Adipocyte (in vitro differentiated cells): ENCODE measurements at regions not wholly inside any gene's neighbourhood (a gene's known extent, or its start where the extent isn't known, plus 50 kb on each side); places are given as distances from the start of the nearest gene placed in this dataset.
"Not testable (repeated sequence)": the region's sequence is repeated elsewhere in the genome, so short reads cannot be mapped to it uniquely, and the experiment has no call there.

Experiments
- DNase-seq: peaks from one replicate; pipeline ENCODE4 v3.0.0-alpha.2; 2015; ENCODE audit warnings: low read depth
- H3K27me3 ChIP-seq: replicated peaks from 2 replicates; pipeline ENCODE4 v1.7.0; 2013; ENCODE audit warnings: mild to moderate bottlenecking, low read length, moderate library complexity; ENCODE audit not compliant: control insufficient read depth, insufficient read depth
- H3K36me3 ChIP-seq: 2 replicates; pipeline ENCODE4 v1.7.0; 2013; ENCODE audit warnings: low read length, mild to moderate bottlenecking, moderate library complexity; ENCODE audit not compliant: control insufficient read depth, insufficient read depth, severe bottlenecking
- H3K4me1 ChIP-seq: 2 replicates; pipeline ENCODE4 v1.7.0; 2013; ENCODE audit warnings: mild to moderate bottlenecking, low read length, moderate library complexity; ENCODE audit not compliant: control insufficient read depth, insufficient read depth
- H3K4me3 ChIP-seq: 2 replicates; pipeline ENCODE4 v1.7.0; 2013; ENCODE audit warnings: mild to moderate bottlenecking, low read length, moderate library complexity
- H3K9ac ChIP-seq: 2 replicates; pipeline ENCODE4 v1.7.0; 2013; ENCODE audit warnings: mild to moderate bottlenecking, low read length, moderate library complexity
- H3K9me3 ChIP-seq: 2 replicates; pipeline ENCODE4 v1.7.0; 2013; ENCODE audit warnings: mild to moderate bottlenecking, low read length, moderate library complexity; ENCODE audit not compliant: control insufficient read depth

- Histone ChIP-seq H3K9ac (no peak overlapping the region), H3K36me3 (no peaks in the 10 kb centered on the region), H3K4me3 (no peak overlapping the region), H3K27me3 (no peaks in the 10 kb centered on the region), H3K9me3 (no peaks in the 10 kb centered on the region), H3K4me1 (no peaks in the 10 kb centered on the region)
- no peak for DNase-seq
These were observed 472.8 kb upstream of the SLITRK5 start for GRCh38 chr13:87198371-87198770.

GRCh38 chr13:87206708-87207107 is 464.5 kb upstream of the SLITRK5 start:
- H3K4me3 ChIP-seq, result no peak overlapping the region
- no peaks in the 10 kb centered on the region for H3K36me3 ChIP-seq
- no peaks in the 10 kb centered on the region for H3K9me3 ChIP-seq
- no peak for DNase-seq
- no peaks in the 10 kb centered on the region for H3K27me3 ChIP-seq
- no peak overlapping the region for H3K9ac ChIP-seq
- no peaks in the 10 kb centered on the region for H3K4me1 ChIP-seq

DNA sequence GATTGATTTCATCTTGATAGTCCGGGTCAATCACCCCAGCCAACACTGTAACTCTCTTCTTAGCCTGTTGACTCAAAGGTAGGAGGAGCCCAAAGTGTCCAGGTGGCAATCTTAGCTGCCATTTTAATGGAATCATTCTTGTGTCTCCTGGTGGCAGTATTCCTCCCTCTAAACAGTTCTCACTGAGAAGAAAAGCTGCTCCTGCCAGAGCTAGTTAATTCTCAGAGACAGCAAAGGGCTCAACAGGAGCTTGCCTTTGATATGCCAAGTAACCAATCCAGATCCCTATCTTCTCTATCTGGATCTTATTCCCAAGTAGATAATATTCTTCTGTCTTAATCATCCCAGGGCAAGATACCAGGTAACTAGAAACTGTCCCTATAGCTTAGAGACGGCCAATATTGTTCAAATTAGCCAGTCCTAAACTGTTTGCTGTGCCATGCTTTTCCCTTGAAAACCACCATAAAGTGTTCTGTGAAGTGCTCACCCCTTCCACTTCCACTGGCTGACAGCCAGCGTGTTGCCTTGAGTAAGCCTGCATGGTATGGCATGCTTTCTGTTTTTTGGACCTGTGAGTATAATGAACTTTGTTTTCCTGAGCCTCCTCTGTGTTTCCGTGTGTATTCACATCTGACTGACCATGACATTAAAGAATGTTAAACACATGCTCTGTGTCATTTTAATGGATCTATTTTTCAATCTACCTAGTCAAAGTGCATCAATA is 463.7 kb upstream of the SLITRK5 start:
- no peaks in the 10 kb centered on the region for H3K9me3 ChIP-seq
- H3K4me3 ChIP-seq, result no peak overlapping the region
- no peaks in the 10 kb centered on the region for H3K27me3 ChIP-seq
- no peaks in the 10 kb centered on the region for H3K4me1 ChIP-seq
- no peaks in the 10 kb centered on the region for H3K36me3 ChIP-seq
- no peak overlapping the region for H3K9ac ChIP-seq
- DNase-seq, result no peak

- Histone ChIP-seq H3K9me3 (no peaks in the 10 kb centered on the region), H3K36me3 (no peaks in the 10 kb centered on the region), H3K4me3 (no peak overlapping the region), H3K27me3 (no peaks in the 10 kb centered on the region), H3K4me1 (no peaks in the 10 kb centered on the region), H3K9ac (no peak overlapping the region)
- DNase-seq, result no peak
These were observed 462.5 kb upstream of the SLITRK5 start for GRCh38 chr13:87208636-87209035.

GRCh38 chr13:87234981-87235380 is 436.2 kb upstream of the SLITRK5 start:
- no peaks in the 10 kb centered on the region for H3K36me3 ChIP-seq
- H3K9ac ChIP-seq, result no peak overlapping the region
- peaks cover 2% of the 10 kb centered on the region for H3K9me3 ChIP-seq
- no peak for DNase-seq
- no peaks in the 10 kb centered on the region for H3K27me3 ChIP-seq
- no peak overlapping the region for H3K4me3 ChIP-seq
- H3K4me1 ChIP-seq, result no peaks in the 10 kb centered on the region

GRCh38 chr13:87235621-87236020 is 435.6 kb upstream of the SLITRK5 start:
- DNase-seq, result no peak
- no peaks in the 10 kb centered on the region for H3K27me3 ChIP-seq

DNA sequence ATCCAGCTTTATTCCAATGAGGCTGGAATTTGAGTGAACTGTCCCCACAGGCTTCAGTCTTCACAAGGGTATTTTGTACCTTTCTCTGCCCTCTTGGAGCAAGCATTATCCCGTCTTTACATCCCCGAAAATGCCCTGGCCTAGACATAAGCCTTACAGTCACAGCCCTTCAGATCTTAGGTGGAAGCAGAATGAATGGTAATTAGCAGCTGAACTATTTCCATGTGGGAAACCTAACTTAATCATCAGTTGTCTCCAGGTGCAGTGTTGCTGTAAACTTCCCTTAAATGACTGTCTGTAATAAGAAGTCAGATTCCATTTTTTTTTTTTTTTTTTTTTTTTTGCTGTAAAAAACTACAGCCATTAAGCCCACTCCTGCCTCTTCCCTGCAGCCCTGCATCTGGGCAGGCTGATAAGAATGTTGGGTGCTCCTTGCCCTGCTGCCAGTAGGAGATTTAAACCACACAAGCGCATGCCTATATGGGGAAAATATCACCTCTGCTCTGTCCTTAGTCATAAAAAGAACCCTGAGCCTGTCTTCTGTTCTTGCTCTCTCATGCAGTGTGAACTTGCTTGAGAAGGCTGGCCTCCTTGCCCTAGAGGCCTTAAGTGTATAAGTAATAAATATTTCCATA is 426.8 kb upstream of the SLITRK5 start:
- Histone ChIP-seq H3K27me3 (no peaks in the 10 kb centered on the region), H3K9ac (no peak overlapping the region), H3K4me3 (no peak overlapping the region), H3K4me1 (no peaks in the 10 kb centered on the region), H3K9me3 (no peaks in the 10 kb centered on the region), H3K36me3 (no peaks in the 10 kb centered on the region)
- no peak for DNase-seq

More at GRCh38 chr13:87235621-87236020, 435.6 kb upstream of the SLITRK5 start:
- no peaks in the 10 kb centered on the region for H3K4me1 ChIP-seq
- H3K4me3 ChIP-seq, result no peak overlapping the region
- H3K9ac ChIP-seq, result no peak overlapping the region
- no peaks in the 10 kb centered on the region for H3K36me3 ChIP-seq
- H3K9me3 ChIP-seq, result peaks cover 2% of the 10 kb centered on the region

GRCh38 chr13:87249847-87250246 is 421.3 kb upstream of the SLITRK5 start:
- not testable (repeated sequence) for H3K9ac ChIP-seq, H3K4me1 ChIP-seq, DNase-seq, H3K36me3 ChIP-seq, H3K9me3 ChIP-seq, H3K4me3 ChIP-seq, H3K27me3 ChIP-seq

DNA sequence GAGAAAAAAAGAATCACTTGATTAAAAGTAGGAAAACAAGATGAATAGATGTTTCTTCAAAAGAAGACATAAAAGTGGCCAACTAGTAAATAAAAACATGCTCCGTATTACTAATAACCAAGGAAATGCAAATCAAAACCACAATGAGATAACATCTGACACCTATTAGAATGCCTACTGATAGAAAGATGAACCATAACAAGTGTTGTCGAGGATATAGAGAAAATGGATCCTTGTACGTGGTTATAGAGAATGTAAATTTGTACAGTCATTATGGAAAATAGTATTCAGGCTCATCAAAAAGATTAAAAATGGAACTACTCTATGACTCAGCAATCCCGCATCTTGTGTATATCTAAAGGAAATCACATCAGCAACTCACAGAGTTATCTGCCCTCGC is 415.8 kb upstream of the SLITRK5 start:
- Histone ChIP-seq H3K36me3 (no peaks in the 10 kb centered on the region), H3K4me1 (no peaks in the 10 kb centered on the region), H3K9me3 (peaks cover 4% of the 10 kb centered on the region), H3K27me3 (no peaks in the 10 kb centered on the region), H3K4me3 (no peak overlapping the region), H3K9ac (no peak overlapping the region)
- DNase-seq, result no peak

DNA sequence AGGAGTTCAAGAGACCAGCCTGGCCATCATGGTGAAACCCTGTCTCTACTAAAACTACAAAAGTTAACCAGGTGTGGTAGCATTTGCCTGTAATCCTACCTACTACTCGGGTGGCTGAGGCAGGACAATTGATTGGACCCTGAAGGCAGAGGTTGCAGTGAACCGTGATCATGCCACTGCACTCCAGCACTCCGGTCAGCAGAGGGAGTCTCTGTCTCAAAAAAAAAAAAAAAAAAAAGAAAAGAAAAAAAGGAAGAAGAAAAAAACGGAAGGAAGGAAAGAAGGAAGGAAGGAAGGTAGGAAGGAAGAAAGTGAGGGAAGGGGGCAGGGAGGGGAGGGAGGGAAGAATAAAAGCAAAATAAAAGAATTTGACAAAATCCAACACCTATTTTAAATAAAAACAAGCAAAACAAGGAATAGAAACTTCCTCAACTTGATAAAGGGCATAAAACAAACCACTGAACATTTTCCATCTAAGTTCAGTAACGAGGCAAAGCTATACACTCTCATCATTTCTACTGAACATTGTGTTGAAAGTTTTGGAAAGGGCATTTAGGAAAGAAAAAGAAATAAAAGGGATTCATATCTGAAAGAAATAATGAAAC is 411.6 kb upstream of the SLITRK5 start:
- Histone ChIP-seq H3K9me3 (peaks cover 4% of the 10 kb centered on the region), H3K4me1 (no peaks in the 10 kb centered on the region), H3K27me3 (no peaks in the 10 kb centered on the region), H3K9ac (no peak overlapping the region), H3K4me3 (no peak overlapping the region), H3K36me3 (no peaks in the 10 kb centered on the region)
- DNase-seq, result no peak

- DNase-seq, result no peak
- Histone ChIP-seq H3K4me1 (no peaks in the 10 kb centered on the region), H3K27me3 (no peaks in the 10 kb centered on the region), H3K36me3 (no peaks in the 10 kb centered on the region), H3K9ac (no peak overlapping the region), H3K9me3 (no peaks in the 10 kb centered on the region), H3K4me3 (no peak overlapping the region)
These were observed 396.9 kb upstream of the SLITRK5 start for GRCh38 chr13:87274209-87274819.
